HCT116 (cell line): ENCODE measurements at regions not wholly inside any gene's neighbourhood (a gene's known extent, or its start where the extent isn't known, plus 50 kb on each side); places are given as distances from the start of the nearest gene placed in this dataset.

Experiments
- ATAC-seq: fragments of 200-7000 bp; cut with Tn5 transposase; 2 replicates; pipeline ENCODE4 v1.9.1; 2020; ENCODE audit warnings: mild to moderate bottlenecking, moderate library complexity
- BruUV-seq: library from RNA; stranded (reverse); fragments of 400-500 nt; replicated peaks from 2 replicates; lab custom pipeline; 2021; lab: Mats Ljungman, UMichigan
- CTCF ChIA-PET: fragments of 300-600 bp; sonication (Branson Sonifier 250); formaldehyde crosslinking; loops from one replicate; lab custom pipeline; 2021; ENCODE audit warnings: antibody characterized with exemption; lab: Charles Lee
- POLR2A ChIA-PET: fragments of 300-600, 350-600 bp; sonication (Branson Sonifier 250); formaldehyde crosslinking; loops from one replicate; lab custom pipeline; 2021; ENCODE audit warnings: antibody characterized with exemption; lab: Charles Lee
- RAD21 ChIA-PET, 2 experiments: fragments of 300-600 bp; sonication (Branson Sonifier 250); formaldehyde crosslinking; loops; one replicate each; lab custom pipeline; 2023; ENCODE audit warnings: low total read pairs in 2 of 2; ENCODE audit not compliant: uncharacterized antibody in 2 of 2, unreplicated experiment in 2 of 2, low non-redundant PET in 1 of 2; lab: Charles Lee
- DNase-seq: peaks from one replicate; pipeline ENCODE4 v3.0.0-alpha.2; 2010; ENCODE audit warnings: low read depth, low spot score
- H2AFZ ChIP-seq: fragments of 200-600 bp; shearing (Covaris generic), sonication (generic); 2 replicates; pipeline ENCODE4 v1.6.1; 2017; ENCODE audit warnings: low read depth, mixed run types, mixed read lengths, antibody characterized with exemption, low read length; ENCODE audit not compliant: poor library complexity, severe bottlenecking
- H3K27ac ChIP-seq: 2 replicates; pipeline ENCODE4 v1.5.1; 2012; ENCODE audit warnings: low read depth, low read length
- H3K27me3 ChIP-seq: fragments of 200-600 bp; sonication (generic); 2 replicates; pipeline ENCODE4 v1.6.1; 2016; ENCODE audit warnings: mixed run types, low read length, mixed read lengths; ENCODE audit not compliant: insufficient read depth
- H3K36me3 ChIP-seq, 2 experiments: fragments of 200-500 bp in 1 of 2; fragments of 200-600 bp in 1 of 2; sonication (Bioruptor generic) in 1 of 2; sonication (generic) in 1 of 2; 2 replicates each; pipeline versions ENCODE4 v1.5.1 to v1.6.1; 2014 to 2016; ENCODE audit warnings: low read length in 2 of 2, inconsistent platforms in 1 of 2, mixed read lengths in 1 of 2, mixed run types in 1 of 2; ENCODE audit not compliant: insufficient read depth in 2 of 2, control insufficient read depth in 1 of 2
- H3K4me1 ChIP-seq, 2 experiments: fragments of 200-600 bp in 1 of 2; sonication (generic) in 1 of 2; 2 replicates each; pipeline versions ENCODE4 v1.5.1 to v1.6.1; 2012 to 2017; ENCODE audit warnings: low read length in 2 of 2, inconsistent platforms in 1 of 2, mild to moderate bottlenecking in 1 of 2, mixed read lengths in 1 of 2, mixed run types in 1 of 2, moderate library complexity in 1 of 2; ENCODE audit not compliant: insufficient read depth in 2 of 2, control insufficient read depth in 1 of 2
- H3K4me2 ChIP-seq: fragments of 200-600 bp; sonication (generic); 2 replicates; pipeline ENCODE4 v1.6.1; 2017; ENCODE audit warnings: mixed run types, low read length, mixed read lengths
- H3K4me3 ChIP-seq, 2 experiments: fragments of 200-600 bp in 1 of 2; sonication (generic) in 1 of 2; replicated peaks in 1 of 2; 2 replicates each; pipeline ENCODE4 v1.5.1; 2011 to 2016; ENCODE audit warnings: low read length in 2 of 2, control low read depth in 1 of 2, low read depth in 1 of 2, mild to moderate bottlenecking in 1 of 2, mixed read lengths in 1 of 2, mixed run types in 1 of 2
- H3K79me2 ChIP-seq: fragments of 200-600 bp; sonication (generic); 2 replicates; pipeline ENCODE4 v1.6.1; 2017; ENCODE audit warnings: mild to moderate bottlenecking, mixed run types, low read length, moderate library complexity, mixed read lengths; ENCODE audit not compliant: insufficient read depth
- H3K9ac ChIP-seq: fragments of 200-600 bp; sonication (generic); 2 replicates; pipeline ENCODE4 v1.6.1; 2016; ENCODE audit warnings: low read length, mixed read lengths
- H3K9me2 ChIP-seq: fragments of 200-600 bp; sonication (generic), shearing (Covaris generic); 2 replicates; pipeline ENCODE4 v1.6.1; 2017; ENCODE audit warnings: mixed run types, mild to moderate bottlenecking, moderate library complexity; ENCODE audit not compliant: insufficient read depth
- H3K9me3 ChIP-seq, 2 experiments: fragments of 200-500 bp in 1 of 2; fragments of 200-600 bp in 1 of 2; sonication (Bioruptor generic) in 1 of 2; sonication (generic) in 1 of 2; 2 replicates each; pipeline ENCODE4 v1.6.1; 2014 to 2017; ENCODE audit warnings: low read length in 2 of 2, mixed read lengths in 2 of 2, inconsistent platforms in 1 of 2, low read depth in 1 of 2, mild to moderate bottlenecking in 1 of 2, mixed run types in 1 of 2, moderate library complexity in 1 of 2; ENCODE audit not compliant: control insufficient read depth in 1 of 2, insufficient read depth in 1 of 2
- H4K20me1 ChIP-seq: fragments of 200-600 bp; sonication (generic), shearing (Covaris generic); 2 replicates; pipeline ENCODE4 v1.6.1; 2017; ENCODE audit warnings: mixed run types, mild to moderate bottlenecking, moderate library complexity; ENCODE audit not compliant: insufficient read depth
- ATF3 ChIP-seq: IDR thresholded peaks from 2 replicates; pipeline ENCODE4 v1.6.1; 2012
- CBX3 ChIP-seq: IDR thresholded peaks from 2 replicates; pipeline ENCODE4 v1.6.1; 2012; ENCODE audit warnings: low read depth
- CTCF ChIP-seq, 3 experiments: fragments of 200-600 bp in 1 of 3; sonication (generic) in 1 of 3; IDR thresholded peaks in 2 of 3; conservative IDR thresholded peaks in 1 of 3; 2 replicates each; pipeline ENCODE4 v1.5.1; 2012 to 2017; ENCODE audit warnings: low read depth in 2 of 3, low read length in 2 of 3, antibody characterized with exemption in 1 of 3, borderline replicate concordance in 1 of 3, control low read depth in 1 of 3, mild to moderate bottlenecking in 1 of 3, mixed read lengths in 1 of 3, mixed run types in 1 of 3, moderate library complexity in 1 of 3; ENCODE audit not compliant: insufficient read depth in 1 of 3
- EGR1 ChIP-seq: IDR thresholded peaks from 2 replicates; pipeline ENCODE4 v1.6.1; 2012; ENCODE audit warnings: low read depth
- ELF1 ChIP-seq: IDR thresholded peaks from 2 replicates; pipeline ENCODE4 v1.6.1; 2012; ENCODE audit warnings: low read depth, borderline replicate concordance
- EZH2 ChIP-seq: fragments of 200-600 bp; sonication (generic); IDR thresholded peaks from 2 replicates; pipeline ENCODE4 v1.6.1; 2017; ENCODE audit warnings: antibody characterized with exemption, mixed run types
- FOSL1 ChIP-seq: IDR thresholded peaks from 2 replicates; pipeline ENCODE4 v1.6.1; 2012; ENCODE audit warnings: low read depth
- JUND ChIP-seq: IDR thresholded peaks from 2 replicates; pipeline ENCODE4 v1.6.1; 2012
- MAX ChIP-seq: IDR thresholded peaks from 2 replicates; pipeline ENCODE4 v1.6.1; 2012
- POLR2A ChIP-seq: IDR thresholded peaks from 2 replicates; pipeline ENCODE4 v1.7.0; 2011; ENCODE audit warnings: borderline replicate concordance; ENCODE audit not compliant: insufficient read depth, insufficient read length; ENCODE audit errors: extremely low read depth
- POLR2AphosphoS5 ChIP-seq: IDR thresholded peaks from 2 replicates; pipeline ENCODE4 v1.6.1; 2011; ENCODE audit warnings: mild to moderate bottlenecking, low read depth, low read length, moderate library complexity
- RAD21 ChIP-seq: IDR thresholded peaks from 2 replicates; pipeline ENCODE4 v1.6.1; 2012; ENCODE audit warnings: low read depth, mild to moderate bottlenecking
- REST ChIP-seq: IDR thresholded peaks from 2 replicates; pipeline ENCODE4 v1.6.1; 2012; ENCODE audit warnings: low read depth
- SIN3A ChIP-seq: IDR thresholded peaks from 2 replicates; pipeline ENCODE4 v1.6.1; 2012; ENCODE audit warnings: low read depth
- SP1 ChIP-seq: IDR thresholded peaks from 2 replicates; pipeline ENCODE4 v1.6.1; 2012; ENCODE audit warnings: low read depth
- TCF7L2 ChIP-seq: IDR thresholded peaks from 2 replicates; pipeline ENCODE4 v1.7.0; 2011; ENCODE audit warnings: borderline replicate concordance, inconsistent platforms; ENCODE audit not compliant: insufficient read depth, insufficient read length; ENCODE audit errors: extremely low read depth
- YY1 ChIP-seq: IDR thresholded peaks from 2 replicates; pipeline ENCODE4 v1.6.1; 2011; ENCODE audit warnings: low read length, low read depth, moderate library complexity, mild to moderate bottlenecking; ENCODE audit not compliant: insufficient replicate concordance; ENCODE audit errors: extremely low read depth
- ZBTB33 ChIP-seq: IDR thresholded peaks from 2 replicates; pipeline ENCODE4 v1.6.1; 2011; ENCODE audit warnings: mild to moderate bottlenecking, low read length, moderate library complexity; ENCODE audit not compliant: insufficient replicate concordance; ENCODE audit errors: extremely low read depth
- ZFX ChIP-seq: fragments of 450-650 bp; IDR thresholded peaks from 2 replicates; pipeline ENCODE4 v1.6.1; 2017
- ZNF274 ChIP-seq: fragments of 200-500 bp; sonication (Bioruptor generic); IDR thresholded peaks from 2 replicates; pipeline ENCODE4 v1.6.1; 2014; ENCODE audit warnings: mild to moderate bottlenecking, low read depth, low read length, inconsistent platforms
- intact Hi-C: fragments of 100-400 bp; cut with micrococcal nuclease; formaldehyde crosslinking; loops from 2 replicates; pipeline ENCODE4 v1.10.0; 2022

GRCh38 chr10:21413680-21414079, 111.8 kb downstream of the SKIDA1 start:
- no peaks in the 10 kb centered on the region for H3K27me3 ChIP-seq
- DNase-seq: no peak
- TF ChIP-seq SIN3A (no peak), ATF3 (no peak), ZFX (no peak), EGR1 (no peak), ZNF274 (no peak), YY1 (no peak), JUND (no peak), CTCF (IDR thresholded peaks at IDR 0.05 in 2 of 3, conservative IDR thresholded peaks at IDR 0.05 in 1 of 3; ENCODE audit: borderline replicate concordance in 1 of 3, insufficient read depth in 1 of 3, low read depth in 2 of 3, low read length in 2 of 3) (no peak), ZBTB33 (no peak), CBX3 (no peak), SP1 (no peak), EZH2 (no peak), POLR2A (no peak), ELF1 (no peak), RAD21 (no peak), TCF7L2 (no peak), REST (no peak), MAX (no peak), POLR2AphosphoS5 (no peak), FOSL1 (no peak)
- no peak overlapping the region for H3K9ac ChIP-seq
- no peak overlapping the region for H3K27ac ChIP-seq
- H3K9me2 ChIP-seq: no peaks in the 10 kb centered on the region
- no TSS peak for BruUV-seq
- H4K20me1 ChIP-seq: no peaks in the 10 kb centered on the region
- H3K36me3 ChIP-seq: no peaks in the 10 kb centered on the region
- ChIA-PET POLR2A (no interaction called here), CTCF (interaction anchor here (1.1 kb wide), 1 partner anchor 135 kb away, joined by 3 read pairs; no protein-coding TSS in a partner anchor), RAD21 (no interaction called here)
- no peak for ATAC-seq
- no peak overlapping the region for H3K4me3 ChIP-seq
- intact Hi-C loops: no loop called here
- no peak overlapping the region for H2AFZ ChIP-seq
- peaks cover 0 to 5% of the 10 kb centered on the region in 2 experiments; a peak in 2 of 4 replicates for H3K4me1 ChIP-seq
- H3K79me2 ChIP-seq: no peaks in the 10 kb centered on the region
- H3K4me2 ChIP-seq: no peak overlapping the region
- no peaks in the 10 kb centered on the region for H3K9me3 ChIP-seq
